ENCODE measurements at regions not wholly inside any gene's neighbourhood (a gene's known extent, or its start where the extent isn't known, plus 50 kb on each side); places are given as distances from the start of the nearest gene placed in this dataset.

DNA sequence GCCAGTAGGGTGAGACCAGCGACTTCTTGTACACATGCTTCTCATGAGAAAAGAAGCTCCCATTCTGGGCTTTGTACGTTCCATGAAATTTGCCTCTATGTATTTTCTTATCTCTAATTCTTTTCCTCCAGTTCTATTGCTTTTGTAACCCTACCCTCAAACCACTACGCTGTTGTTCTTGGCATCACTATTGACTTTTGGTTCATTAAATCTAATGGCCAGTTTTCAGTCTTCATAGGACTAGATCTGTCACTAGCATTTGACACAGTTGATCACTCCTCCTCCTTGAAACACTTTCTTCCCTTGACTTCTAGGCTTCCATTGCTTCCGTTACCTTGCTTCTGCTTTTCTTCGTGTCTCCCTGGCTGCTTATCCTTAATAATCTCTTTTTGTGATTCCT is 121.7 kb upstream of the GOLGA6L4 start:
- no peak for TF ChIP-seq EGR1 (IDR thresholded peaks at IDR 0.05)
- no peak for TF ChIP-seq TAF1 (IDR thresholded peaks at IDR 0.05; ENCODE audit: low read depth)
- TF ChIP-seq EP300 (IDR thresholded peaks at IDR 0.05; ENCODE audit: borderline replicate concordance), result no peak
- TF ChIP-seq TEAD4 (IDR thresholded peaks at IDR 0.05), result no peak
- TF ChIP-seq CREB1 (IDR thresholded peaks at IDR 0.05; ENCODE audit: low read depth), result no peak
